NCI-H1105 (cell line): ENCODE measurements at regions not wholly inside any gene's neighbourhood (a gene's known extent, or its start where the extent isn't known, plus 50 kb on each side); places are given as distances from the start of the nearest gene placed in this dataset.

Experiments
- DNase-seq: peaks from one replicate; lab custom pipeline; 2025; lab: John Stamatoyannopoulos, UW

GRCh38 chr14:53516261-53516774, 363.2 kb upstream of the DDHD1 start:
- DNase-seq, result no peak

- no peak for DNase-seq
These were observed 362.2 kb upstream of the DDHD1 start for GRCh38 chr14:53515276-53515675.

GRCh38 chr14:53514197-53514596, 361.1 kb upstream of the DDHD1 start:
- DNase-seq, result no peak

GRCh38 chr14:53510281-53510912, 357.3 kb upstream of the DDHD1 start:
- no peak for DNase-seq

GRCh38 chr14:53509276-53510244, 356.4 kb upstream of the DDHD1 start:
- DNase-seq, result no peak

GRCh38 chr14:53501361-53502211, 348.5 kb upstream of the DDHD1 start:
- DNase-seq, result no peak

GRCh38 chr14:53500191-53500590, 347.1 kb upstream of the DDHD1 start:
- no peak for DNase-seq

GRCh38 chr14:53496668-53497067, 343.5 kb upstream of the DDHD1 start:
- no peak for DNase-seq

GRCh38 chr14:53495846-53496343, 342.8 kb upstream of the DDHD1 start:
- DNase-seq, result no peak

GRCh38 chr14:53494587-53494986, 341.5 kb upstream of the DDHD1 start:
- no peak for DNase-seq

- no peak for DNase-seq
These were observed 340.7 kb upstream of the DDHD1 start for GRCh38 chr14:53493860-53494259.

- no peak for DNase-seq
These were observed 340.2 kb upstream of the DDHD1 start for GRCh38 chr14:53493320-53493719.

- no peak for DNase-seq
These were observed 338.8 kb upstream of the DDHD1 start for GRCh38 chr14:53491884-53492277.

GRCh38 chr14:53491256-53491883, 338.2 kb upstream of the DDHD1 start:
- DNase-seq, result no peak

- no peak for DNase-seq
These were observed 325.1 kb upstream of the DDHD1 start for GRCh38 chr14:53478174-53478573.

- no peak for DNase-seq
These were observed 320.4 kb upstream of the DDHD1 start for GRCh38 chr14:53473480-53473879.

- DNase-seq, result no peak
These were observed 319.2 kb upstream of the DDHD1 start for GRCh38 chr14:53472306-53472705.

GRCh38 chr14:53470351-53471043, 317.4 kb upstream of the DDHD1 start:
- no peak for DNase-seq

- DNase-seq, result no peak
These were observed 315.8 kb upstream of the DDHD1 start for GRCh38 chr14:53468876-53469275.

GRCh38 chr14:53464376-53464775, 311.3 kb upstream of the DDHD1 start:
- no peak for DNase-seq
